ENCODE measurements at regions not wholly inside any gene's neighbourhood (a gene's known extent, or its start where the extent isn't known, plus 50 kb on each side); places are given as distances from the start of the nearest gene placed in this dataset.

DNA sequence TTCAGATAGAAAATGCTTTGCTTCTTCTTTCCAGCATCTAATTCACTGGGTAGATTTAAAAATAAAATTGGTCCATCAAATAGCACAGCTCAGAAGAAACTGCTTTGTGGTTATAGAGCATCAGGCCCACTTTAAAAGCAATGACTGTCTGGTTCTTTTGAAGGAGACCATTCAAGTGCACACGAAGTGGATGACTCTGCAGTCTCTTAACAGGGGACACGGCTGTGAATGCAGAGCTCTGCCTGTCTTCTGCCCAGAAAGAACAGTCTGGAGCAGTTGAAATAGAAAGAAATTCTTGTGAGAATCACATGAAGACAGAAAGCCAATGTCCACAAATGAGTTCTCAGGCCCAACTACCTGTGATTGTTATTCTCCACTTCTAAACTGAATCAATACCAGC, 138.7 kb upstream of the PLEKHA5 start:
- TF ChIP-seq, protein P1, sequence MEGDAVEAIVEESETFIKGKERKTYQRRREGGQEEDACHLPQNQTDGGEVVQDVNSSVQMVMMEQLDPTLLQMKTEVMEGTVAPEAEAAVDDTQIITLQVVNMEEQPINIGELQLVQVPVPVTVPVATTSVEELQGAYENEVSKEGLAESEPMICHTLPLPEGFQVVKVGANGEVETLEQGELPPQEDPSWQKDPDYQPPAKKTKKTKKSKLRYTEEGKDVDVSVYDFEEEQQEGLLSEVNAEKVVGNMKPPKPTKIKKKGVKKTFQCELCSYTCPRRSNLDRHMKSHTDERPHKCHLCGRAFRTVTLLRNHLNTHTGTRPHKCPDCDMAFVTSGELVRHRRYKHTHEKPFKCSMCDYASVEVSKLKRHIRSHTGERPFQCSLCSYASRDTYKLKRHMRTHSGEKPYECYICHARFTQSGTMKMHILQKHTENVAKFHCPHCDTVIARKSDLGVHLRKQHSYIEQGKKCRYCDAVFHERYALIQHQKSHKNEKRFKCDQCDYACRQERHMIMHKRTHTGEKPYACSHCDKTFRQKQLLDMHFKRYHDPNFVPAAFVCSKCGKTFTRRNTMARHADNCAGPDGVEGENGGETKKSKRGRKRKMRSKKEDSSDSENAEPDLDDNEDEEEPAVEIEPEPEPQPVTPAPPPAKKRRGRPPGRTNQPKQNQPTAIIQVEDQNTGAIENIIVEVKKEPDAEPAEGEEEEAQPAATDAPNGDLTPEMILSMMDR (IDR thresholded peaks at IDR 0.05): no peak
- Mint-ChIP-seq H3K4me3 (no peak overlapping the region), H3K27ac (no peak overlapping the region), H3K9me3 (no peaks in the 10 kb centered on the region), H3K27me3 (no peaks in the 10 kb centered on the region), H3K4me1 (ENCODE audit: low read depth) (no peaks in the 10 kb centered on the region), H3K36me3 (ENCODE audit: low read depth) (no peaks in the 10 kb centered on the region)
- intact Hi-C loops (cut with micrococcal nuclease): no loop called here
- DNase-seq (no peak), ATAC-seq (no peak)
- ChIA-PET POLR2A (no interaction called here), CTCF (no interaction called here)

DNA sequence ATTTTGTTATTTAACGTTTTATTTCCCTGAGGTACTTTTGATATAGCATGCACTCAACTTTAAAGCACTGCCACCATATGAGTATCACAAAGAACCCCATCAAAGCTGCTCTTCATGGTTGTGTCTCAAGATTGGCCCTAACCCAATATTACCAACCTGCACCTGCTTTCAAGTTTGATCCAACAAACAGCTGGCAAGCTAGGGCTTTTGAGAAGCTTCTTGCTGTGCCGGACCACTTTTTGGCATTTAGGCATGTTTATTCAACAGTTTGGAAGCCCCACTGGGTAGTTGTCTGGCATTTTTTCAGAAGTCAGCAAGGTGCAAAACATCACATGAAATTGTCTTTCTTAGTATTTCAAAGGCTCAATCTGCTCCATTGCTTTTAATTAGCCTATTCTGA, 137.2 kb upstream of the PLEKHA5 start:
- DNase-seq (no peak), ATAC-seq (no peak)
- ChIA-PET CTCF (no interaction called here), POLR2A (no interaction called here)
- Mint-ChIP-seq H3K27me3 (no peaks in the 10 kb centered on the region), H3K36me3 (ENCODE audit: low read depth) (no peaks in the 10 kb centered on the region), H3K27ac (no peak overlapping the region), H3K4me1 (ENCODE audit: low read depth) (no peaks in the 10 kb centered on the region), H3K9me3 (no peaks in the 10 kb centered on the region), H3K4me3 (no peak overlapping the region)
- intact Hi-C loops (cut with micrococcal nuclease): no loop called here
- TF ChIP-seq, protein P1 (IDR thresholded peaks at IDR 0.05): no peak

DNA sequence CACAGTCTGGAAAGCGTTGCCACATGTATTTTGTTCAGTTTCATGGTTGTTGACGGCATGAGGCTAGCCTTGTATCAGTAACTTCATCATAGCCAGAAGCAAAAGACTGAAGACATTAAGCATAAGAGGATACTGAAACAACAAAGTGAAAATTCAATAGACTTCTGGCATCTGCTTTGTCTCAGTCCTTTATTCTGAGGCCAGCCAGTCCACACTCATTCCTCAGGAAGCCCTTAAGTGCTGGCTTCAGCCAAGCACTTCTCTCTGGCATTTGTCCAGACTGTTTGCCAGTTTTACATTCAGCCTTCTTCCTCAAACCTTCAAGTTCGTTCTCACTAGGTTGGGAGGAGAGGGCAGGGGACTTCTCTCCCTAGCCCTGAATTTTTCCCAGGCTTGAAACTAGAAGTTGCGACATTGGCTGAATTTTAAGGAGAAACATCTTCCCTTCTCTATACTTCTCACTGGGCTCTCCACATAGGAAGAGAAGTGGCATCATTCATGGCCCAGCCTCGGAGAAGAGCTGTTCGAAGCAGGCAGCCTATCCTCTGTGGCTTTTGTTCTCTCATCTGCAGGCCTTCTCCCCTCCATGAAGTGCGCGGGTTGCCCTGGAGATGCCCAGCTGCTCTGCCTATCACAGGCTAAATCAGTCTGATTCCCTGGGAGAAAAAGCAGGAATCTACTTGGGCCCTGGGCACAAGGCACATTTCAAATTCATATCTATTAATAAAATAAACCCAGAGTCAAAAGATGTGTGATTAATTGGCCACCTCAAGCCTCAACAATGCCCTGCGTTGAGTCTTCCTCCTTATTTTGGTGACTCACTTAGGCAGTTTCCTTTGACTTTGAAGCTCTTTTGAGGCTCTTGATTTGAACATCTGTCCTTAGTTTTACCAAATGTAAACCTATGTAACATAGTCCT, 130.9 kb upstream of the PLEKHA5 start:
- Mint-ChIP-seq H3K36me3 (ENCODE audit: low read depth) (no peaks in the 10 kb centered on the region), H3K4me3 (no peak overlapping the region), H3K27me3 (no peaks in the 10 kb centered on the region), H3K4me1 (ENCODE audit: low read depth) (no peaks in the 10 kb centered on the region), H3K9me3 (no peaks in the 10 kb centered on the region), H3K27ac (no peak overlapping the region)
- intact Hi-C loops (cut with micrococcal nuclease): no loop called here
- TF ChIP-seq, protein P1 (IDR thresholded peaks at IDR 0.05): no peak
- POLR2A ChIA-PET: no interaction called here
- ATAC-seq (no peak), DNase-seq (no peak)
- CTCF ChIA-PET: interaction anchor here (1.0 kb wide), 1 partner anchor 188 kb away, joined by 3 read pairs; no protein-coding TSS in a partner anchor

DNA sequence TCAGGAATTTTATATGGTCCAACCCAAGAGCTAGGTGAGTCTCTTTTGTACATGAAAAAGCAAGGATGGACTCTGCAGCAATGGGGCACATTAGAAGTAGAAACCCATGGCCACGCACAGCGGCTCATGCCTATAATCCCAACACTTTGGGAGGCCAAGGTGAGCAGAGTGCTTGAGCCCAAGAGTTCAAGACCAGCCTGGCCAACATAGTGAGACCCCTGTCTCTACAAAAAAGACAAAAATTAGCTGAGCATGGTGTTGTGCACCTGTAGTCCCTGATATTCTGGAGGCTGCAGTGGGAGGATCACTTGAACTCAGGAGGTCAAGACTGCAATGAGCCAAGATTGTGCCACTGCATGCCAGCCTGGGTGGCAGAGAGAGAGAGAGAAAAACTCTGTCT, 128.7 kb upstream of the PLEKHA5 start:
- H3K4me3 Mint-ChIP-seq: no peak overlapping the region
- H3K27me3 Mint-ChIP-seq: no peaks in the 10 kb centered on the region
- no peaks in the 10 kb centered on the region for H3K4me1 Mint-ChIP-seq (ENCODE audit: low read depth)
- TF ChIP-seq, protein P1 (IDR thresholded peaks at IDR 0.05): no peak
- ChIA-PET POLR2A (no interaction called here), CTCF (no interaction called here)
- no peak for DNase-seq
- H3K9me3 Mint-ChIP-seq: no peaks in the 10 kb centered on the region
- no peaks in the 10 kb centered on the region for H3K36me3 Mint-ChIP-seq (ENCODE audit: low read depth)
- no peak for ATAC-seq
- intact Hi-C loops (cut with micrococcal nuclease): no loop called here
- H3K27ac Mint-ChIP-seq: no peak overlapping the region

DNA sequence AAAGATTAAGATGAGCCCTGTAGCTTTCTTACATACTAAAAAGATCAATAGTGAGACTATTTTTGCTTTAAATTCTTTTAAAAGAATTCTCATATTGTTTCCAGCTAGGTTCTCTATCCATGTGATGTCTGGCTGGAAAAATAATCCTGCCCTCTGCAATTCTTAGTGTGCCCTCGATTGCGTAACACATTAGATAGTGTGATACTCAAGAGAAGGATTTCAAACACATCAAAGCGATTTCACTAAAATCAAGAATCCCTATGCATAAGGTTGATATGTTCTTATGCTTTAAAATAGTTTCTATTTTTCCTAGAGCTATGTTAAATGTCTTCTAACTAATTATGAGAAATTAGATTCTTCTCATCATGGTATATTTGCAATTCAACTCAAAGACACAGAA, 127.3 kb upstream of the PLEKHA5 start:
- no peak for ATAC-seq
- no peak overlapping the region for H3K4me3 Mint-ChIP-seq
- H3K4me1 Mint-ChIP-seq (ENCODE audit: low read depth): no peaks in the 10 kb centered on the region
- intact Hi-C loops (cut with micrococcal nuclease): no loop called here
- H3K27me3 Mint-ChIP-seq: no peaks in the 10 kb centered on the region
- ChIA-PET POLR2A (no interaction called here), CTCF (no interaction called here)
- H3K36me3 Mint-ChIP-seq (ENCODE audit: low read depth): no peaks in the 10 kb centered on the region
- H3K9me3 Mint-ChIP-seq: no peaks in the 10 kb centered on the region
- TF ChIP-seq, protein P1 (IDR thresholded peaks at IDR 0.05): no peak
- no peak for DNase-seq
- no peak overlapping the region for H3K27ac Mint-ChIP-seq

All from activated CD8-positive, alpha-beta T cell treated with anti-CD3 and anti-CD28 coated beads for 36 hours (primary cell).